IPS-18c (cell line): ENCODE measurements at regions not wholly inside any gene's neighbourhood (a gene's known extent, or its start where the extent isn't known, plus 50 kb on each side); places are given as distances from the start of the nearest gene placed in this dataset.
"Not testable (repeated sequence)": the region's sequence is repeated elsewhere in the genome, so short reads cannot be mapped to it uniquely, and the experiment has no call there.

ENCODE experiments used
- H3K4me3 ChIP-seq: 2 replicates; pipeline ENCODE4 v1.7.0; 2013; ENCODE audit warnings: low read depth, mild to moderate bottlenecking, low read length, moderate library complexity; ENCODE audit not compliant: insufficient read depth
- H3K9me3 ChIP-seq: one replicate; pipeline ENCODE4 v1.6.1; 2013; ENCODE audit warnings: mild to moderate bottlenecking, low read length, moderate library complexity; ENCODE audit not compliant: control insufficient read depth, insufficient read depth

DNA sequence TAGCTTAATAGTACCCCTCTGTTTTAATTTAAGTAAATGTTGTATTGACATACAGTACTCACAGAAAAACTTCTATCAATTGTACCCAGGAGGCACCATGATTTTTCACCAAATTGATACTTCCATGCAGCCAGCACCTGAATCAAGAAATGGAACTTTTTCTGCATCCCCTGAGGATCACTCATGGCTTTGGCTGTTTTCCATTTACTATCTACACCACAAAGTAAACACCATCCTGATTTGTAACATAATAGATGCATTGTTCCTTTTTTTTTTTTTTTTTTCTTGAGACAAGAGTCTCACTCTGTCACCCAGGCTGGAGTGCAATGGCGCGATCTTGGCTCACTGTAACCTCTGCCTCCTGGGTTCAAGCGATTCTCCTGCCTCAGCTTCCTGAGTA lies 1066.8 kb downstream of the SOCS6 start:
- not testable (repeated sequence) for H3K4me3 ChIP-seq, H3K9me3 ChIP-seq

DNA sequence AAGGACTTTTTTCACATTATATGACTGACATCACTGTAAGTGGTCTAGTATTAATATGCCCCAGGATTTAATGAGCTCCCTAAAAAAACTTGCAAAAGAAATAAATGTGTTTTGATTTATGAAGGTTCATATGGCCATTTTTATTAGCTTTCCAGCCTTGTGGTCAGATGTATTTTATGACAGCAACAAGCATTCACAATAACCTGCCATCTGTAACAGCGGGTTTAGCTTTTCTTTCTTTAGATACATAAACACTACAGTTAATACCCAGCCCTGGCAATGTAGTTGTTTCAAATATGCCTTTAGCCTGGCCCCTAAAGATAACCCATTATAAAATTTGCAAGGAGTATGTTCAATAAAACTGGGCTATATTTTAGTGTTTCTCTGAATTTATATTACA lies 1063.8 kb downstream of the SOCS6 start:
- no peaks in the 10 kb centered on the region for H3K9me3 ChIP-seq

GRCh38 chr18:71336576-71337210 lies 1047.8 kb downstream of the SOCS6 start:
- Histone ChIP-seq H3K4me3 (no peak overlapping the region), H3K9me3 (no peaks in the 10 kb centered on the region)

More for the DNA sequence above, 1063.8 kb downstream of the SOCS6 start:
- H3K4me3 ChIP-seq, result no peak overlapping the region

DNA sequence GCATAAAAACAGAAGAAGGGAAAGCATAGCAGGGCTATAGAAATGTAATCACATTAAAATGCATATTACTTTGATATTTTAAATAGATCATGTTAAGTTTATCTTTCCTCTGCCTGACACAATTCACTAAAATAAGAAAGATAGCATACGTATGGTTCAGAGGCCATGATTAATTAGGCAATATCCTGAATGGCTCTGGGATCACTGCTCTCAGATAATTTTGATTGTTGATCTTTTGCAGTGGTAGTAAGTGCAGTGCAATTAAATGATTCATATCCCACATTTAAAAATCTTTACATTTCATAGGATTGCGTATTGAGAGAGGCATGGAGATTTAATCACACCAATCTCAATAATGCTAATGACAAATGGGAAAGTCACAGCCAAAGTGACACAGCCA lies 1040.7 kb downstream of the SOCS6 start:
- Histone ChIP-seq H3K4me3 (no peak overlapping the region), H3K9me3 (no peaks in the 10 kb centered on the region)

- no peak overlapping the region for H3K4me3 ChIP-seq
- no peaks in the 10 kb centered on the region for H3K9me3 ChIP-seq
Observed at GRCh38 chr18:71329114-71329513, 1040.3 kb downstream of the SOCS6 start.

DNA sequence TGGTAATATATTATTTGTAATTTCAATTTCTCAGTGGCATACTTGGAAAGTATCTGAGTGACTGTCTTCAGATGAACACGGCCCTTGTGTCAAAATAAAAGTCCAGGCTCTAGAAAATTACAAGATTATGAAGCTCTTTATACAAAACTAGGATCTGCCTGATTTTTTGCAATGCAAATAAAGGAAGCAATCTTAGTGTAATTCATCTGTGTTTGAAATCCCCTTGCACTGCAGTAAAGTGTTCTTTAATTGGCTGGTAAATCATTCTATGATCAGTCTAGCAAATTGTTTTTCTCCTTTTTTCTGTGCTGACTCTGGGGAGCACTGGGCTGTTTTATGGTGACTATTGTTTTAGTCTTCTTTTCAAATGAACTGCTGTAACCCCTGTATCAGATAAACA lies 1039.0 kb downstream of the SOCS6 start:
- Histone ChIP-seq H3K4me3 (no peak overlapping the region), H3K9me3 (no peaks in the 10 kb centered on the region)

DNA sequence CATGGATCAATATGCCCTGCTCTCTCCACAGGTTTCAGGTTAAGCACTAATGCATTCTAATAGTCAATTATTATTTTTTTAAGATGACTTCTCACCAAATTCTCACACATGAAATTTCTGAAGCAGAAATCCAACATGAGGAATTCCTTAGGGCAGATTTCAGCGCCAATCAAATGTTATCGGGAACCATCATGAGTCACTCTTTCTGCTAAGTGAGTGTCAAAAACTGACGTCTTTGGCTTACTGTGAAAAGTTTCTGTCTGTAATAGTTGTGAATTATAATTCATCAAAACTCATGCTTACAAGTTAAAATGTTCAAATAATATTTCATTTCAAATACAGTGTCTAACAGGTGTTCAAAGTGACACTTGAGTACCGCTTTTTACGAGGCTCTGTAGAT lies 1038.6 kb downstream of the SOCS6 start:
- Histone ChIP-seq H3K9me3 (no peaks in the 10 kb centered on the region), H3K4me3 (no peak overlapping the region)

DNA sequence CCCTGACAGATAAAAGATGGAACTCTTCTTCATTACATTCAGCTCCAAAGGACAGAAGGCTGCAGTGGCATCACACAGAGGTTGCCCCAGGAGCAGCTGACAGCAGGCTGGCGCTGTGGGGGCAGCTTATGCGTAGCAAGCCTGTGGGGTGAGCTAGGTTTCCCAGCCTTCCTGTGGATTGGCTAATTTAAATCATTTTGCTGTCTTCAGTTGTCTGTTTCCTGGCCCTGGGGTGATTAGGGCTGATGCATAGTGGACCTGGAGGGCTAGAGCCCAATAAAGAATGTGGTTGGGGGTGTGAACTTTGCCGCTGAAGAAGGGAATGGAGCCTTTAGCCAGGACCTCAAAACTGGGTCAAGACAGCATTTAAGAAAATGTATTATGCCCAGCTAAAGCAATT lies 1038.0 kb downstream of the SOCS6 start:
- Histone ChIP-seq H3K9me3 (no peaks in the 10 kb centered on the region), H3K4me3 (no peak overlapping the region)

GRCh38 chr18:71324356-71324755 lies 1035.5 kb downstream of the SOCS6 start:
- no peaks in the 10 kb centered on the region for H3K9me3 ChIP-seq
- no peak overlapping the region for H3K4me3 ChIP-seq

DNA sequence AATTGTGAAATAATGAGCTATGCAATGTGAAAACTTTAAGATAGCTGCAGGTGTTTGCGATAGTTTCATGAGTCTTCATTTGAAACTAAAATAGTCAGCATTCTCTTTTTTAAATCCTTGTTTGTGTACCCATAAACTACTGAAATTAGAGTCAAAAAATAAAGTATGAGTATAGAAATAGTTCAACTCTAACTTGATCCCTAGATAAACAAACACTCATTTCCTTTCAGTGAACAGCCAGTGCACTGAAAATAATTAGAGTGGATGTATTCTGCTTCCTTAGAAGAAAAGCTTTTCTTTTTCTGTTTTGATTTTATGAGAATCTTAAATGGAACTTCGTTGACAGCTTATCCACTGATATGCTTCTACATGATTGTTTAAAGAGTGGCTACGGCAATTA lies 1033.4 kb downstream of the SOCS6 start:
- Histone ChIP-seq H3K9me3 (no peaks in the 10 kb centered on the region), H3K4me3 (no peak overlapping the region)

GRCh38 chr18:71321319-71321718 lies 1032.5 kb downstream of the SOCS6 start:
- no peaks in the 10 kb centered on the region for H3K9me3 ChIP-seq
- no peak overlapping the region for H3K4me3 ChIP-seq

DNA sequence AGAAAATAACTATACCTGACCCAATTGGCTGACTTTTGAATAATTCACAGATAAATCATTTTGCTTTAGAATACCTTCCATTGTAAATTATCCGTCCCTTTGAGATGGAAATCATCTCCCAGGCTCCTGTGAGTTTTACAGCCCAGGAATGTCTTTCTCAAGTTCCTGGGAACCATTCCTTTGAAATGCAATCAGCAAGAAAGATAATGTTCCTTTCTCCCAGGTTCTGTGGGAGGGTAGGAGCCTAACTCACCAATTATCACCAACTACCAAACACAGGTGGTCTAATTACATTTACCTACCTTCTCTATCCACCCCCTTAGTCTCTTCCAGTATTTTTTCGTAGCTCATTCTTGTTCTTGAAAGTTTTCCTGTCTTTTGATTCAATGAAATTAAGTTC lies 1016.0 kb downstream of the SOCS6 start:
- Histone ChIP-seq H3K4me3 (no peak overlapping the region), H3K9me3 (peaks cover 2% of the 10 kb centered on the region)

DNA sequence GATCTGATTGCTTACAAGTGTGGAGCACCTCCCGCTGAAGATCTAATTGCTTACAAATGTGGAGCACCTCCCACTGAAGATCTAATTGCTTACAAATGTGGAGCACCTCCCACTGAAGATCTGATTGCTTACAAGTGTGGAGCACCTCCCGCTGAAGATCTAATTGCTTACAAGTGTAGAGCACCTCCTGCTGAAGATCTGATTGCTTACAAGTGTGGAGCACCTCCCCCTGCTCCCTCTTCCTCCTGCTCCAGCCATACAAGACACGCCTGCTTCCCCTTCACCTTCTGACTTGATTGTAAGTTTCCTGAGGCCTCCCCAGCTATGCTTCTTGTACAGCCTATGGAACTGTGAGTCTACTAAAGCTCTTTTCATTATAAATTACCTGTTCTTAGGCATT lies 1014.9 kb downstream of the SOCS6 start:
- not testable (repeated sequence) for H3K9me3 ChIP-seq, H3K4me3 ChIP-seq

GRCh38 chr18:71301596-71301995 lies 1012.8 kb downstream of the SOCS6 start:
- peaks cover 2% of the 10 kb centered on the region for H3K9me3 ChIP-seq
- H3K4me3 ChIP-seq, result no peak overlapping the region

DNA sequence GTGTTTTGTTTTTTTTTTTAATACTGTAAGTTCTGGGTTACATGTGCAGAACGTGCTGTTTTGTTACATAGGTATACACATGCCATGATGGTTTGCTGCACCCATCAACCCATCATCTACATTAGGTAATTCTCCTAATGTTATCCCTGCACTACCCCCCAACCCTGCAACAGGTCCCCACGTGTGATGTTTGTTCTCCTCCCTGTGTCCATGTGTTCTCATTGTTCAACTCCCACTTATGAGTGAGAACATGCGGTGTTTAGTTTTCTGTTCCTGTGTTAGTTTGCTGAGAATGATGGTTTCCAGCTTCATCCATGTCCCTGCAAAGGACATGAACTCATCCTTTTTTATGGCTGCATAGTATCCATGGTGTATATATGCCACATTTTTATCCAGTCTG lies 1005.4 kb downstream of the SOCS6 start:
- not testable (repeated sequence) for H3K9me3 ChIP-seq, H3K4me3 ChIP-seq

GRCh38 chr18:71293322-71293721 lies 1004.5 kb downstream of the SOCS6 start:
- H3K4me3 ChIP-seq, result no peak overlapping the region
- no peaks in the 10 kb centered on the region for H3K9me3 ChIP-seq

GRCh38 chr18:71287268-71287667 lies 998.4 kb downstream of the SOCS6 start:
- no peaks in the 10 kb centered on the region for H3K9me3 ChIP-seq
- H3K4me3 ChIP-seq, result no peak overlapping the region

DNA sequence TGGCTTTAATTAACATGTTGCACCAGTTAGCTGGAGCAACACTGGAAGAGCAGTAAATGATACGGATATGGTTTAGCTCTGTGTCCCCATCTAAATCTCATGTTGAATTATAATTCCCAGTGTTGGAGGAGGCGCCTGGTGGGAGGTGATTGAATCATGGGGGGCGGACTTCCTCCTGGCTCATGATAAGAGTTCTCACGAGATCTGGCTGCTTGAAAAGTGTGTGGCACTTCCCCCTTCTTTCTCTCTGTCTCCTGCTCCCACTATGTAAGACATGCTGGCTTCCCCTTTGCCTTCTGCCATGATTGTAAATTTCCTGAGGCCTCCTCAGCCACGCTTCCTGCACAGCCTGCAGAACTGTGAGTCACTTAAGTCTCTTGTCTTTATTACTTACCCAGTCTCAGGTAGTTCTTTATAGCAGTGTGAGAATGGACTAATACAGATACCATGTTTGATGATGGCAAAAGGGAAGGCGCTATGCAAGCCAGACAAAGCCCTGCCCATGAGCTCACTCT lies 963.6 kb downstream of the SOCS6 start:
- Histone ChIP-seq H3K9me3 (no peaks in the 10 kb centered on the region), H3K4me3 (no peak overlapping the region)

DNA sequence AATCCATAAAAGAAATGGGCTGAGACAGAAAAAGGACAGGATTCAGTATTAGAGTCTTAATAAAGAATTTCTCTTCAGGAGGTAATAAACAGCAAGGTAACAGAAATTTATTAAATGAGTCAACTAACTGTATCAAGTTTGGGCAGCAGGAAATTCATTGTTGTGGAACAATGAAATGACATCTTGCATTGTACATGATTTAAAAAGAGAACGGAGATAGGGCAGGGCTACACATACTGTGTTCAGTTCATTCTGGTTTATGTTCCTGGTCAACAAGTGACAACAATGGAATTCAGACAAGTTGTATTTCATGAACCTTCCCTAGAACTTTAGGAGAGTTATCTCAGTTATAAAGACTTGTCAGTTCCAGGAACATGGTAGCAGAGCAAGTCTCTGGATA lies 961.3 kb downstream of the SOCS6 start:
- H3K9me3 ChIP-seq, result no peaks in the 10 kb centered on the region
- no peak overlapping the region for H3K4me3 ChIP-seq
